ENCODE measurements at regions not wholly inside any gene's neighbourhood (a gene's known extent, or its start where the extent isn't known, plus 50 kb on each side); places are given as distances from the start of the nearest gene placed in this dataset.

GRCh38 chr4:126553248-126553647 is 1079.5 kb upstream of the INTU start:
- Mint-ChIP-seq H3K4me1 (ENCODE audit: low read depth, unreplicated experiment) (no peaks in the 10 kb centered on the region), H3K27ac (ENCODE audit: unreplicated experiment) (no peak overlapping the region), H3K27me3 (ENCODE audit: low read depth, unreplicated experiment) (no peaks in the 10 kb centered on the region), H3K9me3 (ENCODE audit: unreplicated experiment) (peaks cover 7% of the 10 kb centered on the region), H3K4me3 (ENCODE audit: unreplicated experiment) (no peak overlapping the region), H3K36me3 (ENCODE audit: low read depth, unreplicated experiment) (no peaks in the 10 kb centered on the region)
- Histone ChIP-seq H3K27me3 (ENCODE audit: insufficient read depth, low read length) (no peaks in the 10 kb centered on the region), H3K4me2 (ENCODE audit: low read length) (no peak overlapping the region), H4K20me1 (ENCODE audit: insufficient read depth, low read length) (no peaks in the 10 kb centered on the region), H3K9ac (ENCODE audit: low read length) (no peak overlapping the region), H3K79me2 (ENCODE audit: insufficient read depth, low read length) (no peaks in the 10 kb centered on the region), H3K4me1 (ENCODE audit: insufficient read depth, low read length) (no peaks in the 10 kb centered on the region), H2AFZ (ENCODE audit: low read depth, low read length) (no peak overlapping the region), H3K4me3 (ENCODE audit: insufficient read depth, low read depth, low read length) (no peak overlapping the region), H3K27ac (ENCODE audit: low read depth, low read length) (no peak overlapping the region), H3K9me3 (ENCODE audit: insufficient read depth, low read depth, low read length) (no peaks in the 10 kb centered on the region), H3K36me3 (ENCODE audit: insufficient read depth, low read length) (no peaks in the 10 kb centered on the region)
- FAIRE-seq = no peak
- no peak for DNase-seq (ENCODE audit: low read depth)
- TF ChIP-seq, protein P1, sequence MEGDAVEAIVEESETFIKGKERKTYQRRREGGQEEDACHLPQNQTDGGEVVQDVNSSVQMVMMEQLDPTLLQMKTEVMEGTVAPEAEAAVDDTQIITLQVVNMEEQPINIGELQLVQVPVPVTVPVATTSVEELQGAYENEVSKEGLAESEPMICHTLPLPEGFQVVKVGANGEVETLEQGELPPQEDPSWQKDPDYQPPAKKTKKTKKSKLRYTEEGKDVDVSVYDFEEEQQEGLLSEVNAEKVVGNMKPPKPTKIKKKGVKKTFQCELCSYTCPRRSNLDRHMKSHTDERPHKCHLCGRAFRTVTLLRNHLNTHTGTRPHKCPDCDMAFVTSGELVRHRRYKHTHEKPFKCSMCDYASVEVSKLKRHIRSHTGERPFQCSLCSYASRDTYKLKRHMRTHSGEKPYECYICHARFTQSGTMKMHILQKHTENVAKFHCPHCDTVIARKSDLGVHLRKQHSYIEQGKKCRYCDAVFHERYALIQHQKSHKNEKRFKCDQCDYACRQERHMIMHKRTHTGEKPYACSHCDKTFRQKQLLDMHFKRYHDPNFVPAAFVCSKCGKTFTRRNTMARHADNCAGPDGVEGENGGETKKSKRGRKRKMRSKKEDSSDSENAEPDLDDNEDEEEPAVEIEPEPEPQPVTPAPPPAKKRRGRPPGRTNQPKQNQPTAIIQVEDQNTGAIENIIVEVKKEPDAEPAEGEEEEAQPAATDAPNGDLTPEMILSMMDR (IDR thresholded peaks at IDR 0.05; ENCODE audit: insufficient read depth, low read depth, low read length) = no peak
- TF ChIP-seq EZH2 (IDR thresholded peaks at IDR 0.05; ENCODE audit: insufficient read depth, low read length) = no peak

DNA sequence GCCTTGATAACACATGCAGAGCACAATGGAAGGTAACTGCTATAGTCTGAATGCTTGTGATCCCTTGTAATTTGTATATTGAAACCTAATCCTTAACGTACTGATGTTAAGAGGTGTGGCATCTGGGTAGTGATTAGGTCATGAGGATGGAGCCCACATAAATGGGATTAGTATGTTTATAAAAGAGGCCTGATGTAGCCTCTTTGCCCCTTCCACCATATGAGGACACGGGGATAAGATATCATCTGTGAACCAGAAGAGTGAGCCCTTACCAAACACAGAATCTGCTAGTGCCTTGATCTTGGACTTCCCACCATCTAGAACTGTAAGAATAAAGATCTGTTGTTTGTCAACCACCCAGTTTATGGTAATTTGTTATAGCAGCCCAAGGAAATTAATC is 1074.2 kb upstream of the INTU start:
- Mint-ChIP-seq H3K27me3 (ENCODE audit: low read depth, unreplicated experiment) (no peaks in the 10 kb centered on the region), H3K9me3 (ENCODE audit: unreplicated experiment) (peaks cover 7% of the 10 kb centered on the region), H3K4me3 (ENCODE audit: unreplicated experiment) (no peak overlapping the region), H3K4me1 (ENCODE audit: low read depth, unreplicated experiment) (no peaks in the 10 kb centered on the region), H3K27ac (ENCODE audit: unreplicated experiment) (no peak overlapping the region), H3K36me3 (ENCODE audit: low read depth, unreplicated experiment) (no peaks in the 10 kb centered on the region)
- Histone ChIP-seq H3K27me3 (ENCODE audit: insufficient read depth, low read length) (no peaks in the 10 kb centered on the region), H3K27ac (ENCODE audit: low read depth, low read length) (no peak overlapping the region), H3K4me1 (ENCODE audit: insufficient read depth, low read length) (no peaks in the 10 kb centered on the region), H4K20me1 (ENCODE audit: insufficient read depth, low read length) (no peaks in the 10 kb centered on the region), H3K79me2 (ENCODE audit: insufficient read depth, low read length) (no peaks in the 10 kb centered on the region), H3K9ac (ENCODE audit: low read length) (no peak overlapping the region), H3K4me2 (ENCODE audit: low read length) (no peak overlapping the region), H2AFZ (ENCODE audit: low read depth, low read length) (no peak overlapping the region), H3K9me3 (ENCODE audit: insufficient read depth, low read depth, low read length) (no peaks in the 10 kb centered on the region), H3K36me3 (ENCODE audit: insufficient read depth, low read length) (no peaks in the 10 kb centered on the region), H3K4me3 (ENCODE audit: insufficient read depth, low read depth, low read length) (no peak overlapping the region)
- FAIRE-seq = no peak
- DNase-seq (ENCODE audit: low read depth) = no peak
- TF ChIP-seq, protein P1 (IDR thresholded peaks at IDR 0.05; ENCODE audit: insufficient read depth, low read depth, low read length) = no peak
- TF ChIP-seq EZH2 (IDR thresholded peaks at IDR 0.05; ENCODE audit: insufficient read depth, low read length) = no peak

- no peaks in the 10 kb centered on the region for H3K9me3 ChIP-seq (ENCODE audit: insufficient read depth, low read depth, low read length)
- no peaks in the 10 kb centered on the region for H3K4me1 Mint-ChIP-seq (ENCODE audit: low read depth, unreplicated experiment)
- H3K36me3 Mint-ChIP-seq (ENCODE audit: low read depth, unreplicated experiment) = no peaks in the 10 kb centered on the region
- peaks cover 7% of the 10 kb centered on the region for H3K9me3 Mint-ChIP-seq (ENCODE audit: unreplicated experiment)
- DNase-seq (ENCODE audit: low read depth) (no peak), FAIRE-seq (no peak)
- H4K20me1 ChIP-seq (ENCODE audit: insufficient read depth, low read length) = no peaks in the 10 kb centered on the region
- no peaks in the 10 kb centered on the region for H3K36me3 ChIP-seq (ENCODE audit: insufficient read depth, low read length)
- H3K4me2 ChIP-seq (ENCODE audit: low read length) = no peak overlapping the region
- no peak overlapping the region for H3K9ac ChIP-seq (ENCODE audit: low read length)
- no peak overlapping the region for H2AFZ ChIP-seq (ENCODE audit: low read depth, low read length)
- H3K27ac Mint-ChIP-seq (ENCODE audit: unreplicated experiment) = no peak overlapping the region
- H3K27ac ChIP-seq (ENCODE audit: low read depth, low read length) = no peak overlapping the region
- no peaks in the 10 kb centered on the region for H3K79me2 ChIP-seq (ENCODE audit: insufficient read depth, low read length)
- H3K27me3 ChIP-seq (ENCODE audit: insufficient read depth, low read length) = no peaks in the 10 kb centered on the region
- H3K4me3 ChIP-seq (ENCODE audit: insufficient read depth, low read depth, low read length) = no peak overlapping the region
- no peaks in the 10 kb centered on the region for H3K27me3 Mint-ChIP-seq (ENCODE audit: low read depth, unreplicated experiment)
- no peak overlapping the region for H3K4me3 Mint-ChIP-seq (ENCODE audit: unreplicated experiment)
- H3K4me1 ChIP-seq (ENCODE audit: insufficient read depth, low read length) = no peaks in the 10 kb centered on the region
- TF ChIP-seq, protein P1 (IDR thresholded peaks at IDR 0.05; ENCODE audit: insufficient read depth, low read depth, low read length) = no peak
Observed at GRCh38 chr4:126559961-126560360, 1072.8 kb upstream of the INTU start.
